ENCODE measurements at regions not wholly inside any gene's neighbourhood (a gene's known extent, or its start where the extent isn't known, plus 50 kb on each side); places are given as distances from the start of the nearest gene placed in this dataset.
A peak's percentile ranks its signal among the peaks of the same experiment; 100 is the strongest.

GRCh38 chr5:176151281-176151680, 86.9 kb upstream of the SIMC1 start:
- Histone ChIP-seq H3K23ac (ENCODE audit: low read depth, low read length, poor library complexity) (no peak overlapping the region), H3K79me1 (ENCODE audit: low read depth, low read length) (no peaks in the 10 kb centered on the region), H2AFZ (ENCODE audit: low read length) (no peak overlapping the region), H3K14ac (ENCODE audit: low read length) (no peak overlapping the region), H3K4me1 (ENCODE audit: control insufficient read depth in 2 of 2, insufficient read depth in 1 of 2, low read depth in 1 of 2, low read length in 2 of 2) (peaks cover 11 to 16% of the 10 kb centered on the region in 2 donors), H3K27ac (replicated peaks; ENCODE audit: low read length) (no peak overlapping the region), H3K9ac (ENCODE audit: low read depth, low read length, poor library complexity) (no peak overlapping the region), H2BK5ac (ENCODE audit: low read length) (no peak overlapping the region), H3K4me2 (ENCODE audit: insufficient read depth, low read length, poor library complexity, severe bottlenecking) (no peak overlapping the region), H2BK120ac (ENCODE audit: low read depth, low read length) (no peak overlapping the region), H4K91ac (ENCODE audit: low read depth, low read length, poor library complexity) (no peak overlapping the region), H4K8ac (ENCODE audit: low read depth, low read length) (no peak overlapping the region), H2BK15ac (ENCODE audit: low read length) (no peak overlapping the region), H3K36me3 (replicated peaks in 1 of 2; ENCODE audit: control insufficient read depth in 2 of 2, insufficient read depth in 2 of 2, low read length in 2 of 2) (no peaks in the 10 kb centered on the region), H3K18ac (ENCODE audit: low read length) (no peak overlapping the region), H2BK12ac (ENCODE audit: low read length) (no peak overlapping the region), H2AK5ac (ENCODE audit: low read depth, low read length) (no peak overlapping the region), H3K4me3 (ENCODE audit: low read length in 2 of 2) (no peak overlapping the region), H3K4ac (ENCODE audit: low read length) (no peak overlapping the region), H3K27me3 (ENCODE audit: control insufficient read depth in 3 of 3, insufficient read depth in 3 of 3, low read depth in 1 of 3, low read length in 3 of 3) (peaks cover 0 to 37% (median 2%) of the 10 kb centered on the region in 3 experiments), H3K9me3 (replicated peaks in 1 of 2; ENCODE audit: control insufficient read depth in 2 of 2, insufficient read depth in 1 of 2, low read depth in 1 of 2, low read length in 2 of 2) (no peaks in the 10 kb centered on the region)
- WGBS, 2 donors (ENCODE audit: extremely low coverage in 2 of 2, insufficient read length in 2 of 2, insufficient replicate concordance in 1 of 2) = no CpG with 5 or more reads among the region's 9 CpGs
- no peak for DNase-seq (ENCODE audit: low spot score)

GRCh38 chr5:176152191-176152929, 85.9 kb upstream of the SIMC1 start:
- Histone ChIP-seq H2AK5ac (ENCODE audit: low read depth, low read length) (no peak overlapping the region), H3K4me2 (ENCODE audit: insufficient read depth, low read length, poor library complexity, severe bottlenecking) (peak overlapping the region; percentile 32), H2AFZ (ENCODE audit: low read length) (peak overlapping the region; percentile 1), H3K27ac (replicated peaks; ENCODE audit: low read length) (no peak overlapping the region), H3K9ac (ENCODE audit: low read depth, low read length, poor library complexity) (no peak overlapping the region), H3K9me3 (replicated peaks in 1 of 2; ENCODE audit: control insufficient read depth in 2 of 2, insufficient read depth in 1 of 2, low read depth in 1 of 2, low read length in 2 of 2) (no peaks in the 10 kb centered on the region), H2BK12ac (ENCODE audit: low read length) (no peak overlapping the region), H3K18ac (ENCODE audit: low read length) (peak overlapping the region; percentile 23), H4K8ac (ENCODE audit: low read depth, low read length) (no peak overlapping the region), H3K79me1 (ENCODE audit: low read depth, low read length) (no peaks in the 10 kb centered on the region), H3K4me1 (ENCODE audit: control insufficient read depth in 2 of 2, insufficient read depth in 1 of 2, low read depth in 1 of 2, low read length in 2 of 2) (peaks cover 11 to 16% of the 10 kb centered on the region in 2 donors), H2BK120ac (ENCODE audit: low read depth, low read length) (no peak overlapping the region), H3K4me3 (ENCODE audit: low read length in 2 of 2) (no peak overlapping the region), H3K36me3 (replicated peaks in 1 of 2; ENCODE audit: control insufficient read depth in 2 of 2, insufficient read depth in 2 of 2, low read length in 2 of 2) (no peaks in the 10 kb centered on the region), H3K27me3 (ENCODE audit: control insufficient read depth in 3 of 3, insufficient read depth in 3 of 3, low read depth in 1 of 3, low read length in 3 of 3) (peaks cover 0 to 38% (median 0%) of the 10 kb centered on the region in 3 experiments), H2BK15ac (ENCODE audit: low read length) (peak overlapping the region; percentile 11), H3K23ac (ENCODE audit: low read depth, low read length, poor library complexity) (no peak overlapping the region), H2BK5ac (ENCODE audit: low read length) (no peak overlapping the region), H3K4ac (ENCODE audit: low read length) (no peak overlapping the region), H3K14ac (ENCODE audit: low read length) (no peak overlapping the region), H4K91ac (ENCODE audit: low read depth, low read length, poor library complexity) (no peak overlapping the region)
- WGBS, 2 donors (ENCODE audit: extremely low coverage in 2 of 2, insufficient read length in 2 of 2, insufficient replicate concordance in 1 of 2) = no CpG with 5 or more reads among the region's 13 CpGs
- DNase-seq (ENCODE audit: low spot score) = peak; percentile 67

GRCh38 chr5:176152930-176153311, 85.3 kb upstream of the SIMC1 start:
- Histone ChIP-seq H2BK5ac (ENCODE audit: low read length) (no peak overlapping the region), H3K9ac (ENCODE audit: low read depth, low read length, poor library complexity) (no peak overlapping the region), H2BK120ac (ENCODE audit: low read depth, low read length) (no peak overlapping the region), H4K91ac (ENCODE audit: low read depth, low read length, poor library complexity) (no peak overlapping the region), H3K4me1 (ENCODE audit: control insufficient read depth in 2 of 2, insufficient read depth in 1 of 2, low read depth in 1 of 2, low read length in 2 of 2) (peaks cover 11 to 16% of the 10 kb centered on the region in 2 donors), H3K79me1 (ENCODE audit: low read depth, low read length) (no peaks in the 10 kb centered on the region), H3K9me3 (replicated peaks in 1 of 2; ENCODE audit: control insufficient read depth in 2 of 2, insufficient read depth in 1 of 2, low read depth in 1 of 2, low read length in 2 of 2) (no peaks in the 10 kb centered on the region), H2AK5ac (ENCODE audit: low read depth, low read length) (no peak overlapping the region), H3K4me3 (ENCODE audit: low read length in 2 of 2) (no peak overlapping the region), H2BK15ac (ENCODE audit: low read length) (peak overlapping the region; percentile 11), H4K8ac (ENCODE audit: low read depth, low read length) (no peak overlapping the region), H3K4ac (ENCODE audit: low read length) (no peak overlapping the region), H3K27me3 (ENCODE audit: control insufficient read depth in 3 of 3, insufficient read depth in 3 of 3, low read depth in 1 of 3, low read length in 3 of 3) (peaks cover 0 to 39% (median 0%) of the 10 kb centered on the region in 3 experiments), H3K14ac (ENCODE audit: low read length) (no peak overlapping the region), H3K36me3 (replicated peaks in 1 of 2; ENCODE audit: control insufficient read depth in 2 of 2, insufficient read depth in 2 of 2, low read length in 2 of 2) (no peaks in the 10 kb centered on the region), H3K4me2 (ENCODE audit: insufficient read depth, low read length, poor library complexity, severe bottlenecking) (no peak overlapping the region), H3K27ac (replicated peaks; ENCODE audit: low read length) (no peak overlapping the region), H3K18ac (ENCODE audit: low read length) (no peak overlapping the region), H2BK12ac (ENCODE audit: low read length) (no peak overlapping the region), H3K23ac (ENCODE audit: low read depth, low read length, poor library complexity) (no peak overlapping the region), H2AFZ (ENCODE audit: low read length) (no peak overlapping the region)
- DNase-seq (ENCODE audit: low spot score) = no peak
- WGBS, 2 donors (ENCODE audit: extremely low coverage in 2 of 2, insufficient read length in 2 of 2, insufficient replicate concordance in 1 of 2) = no CpG with 5 or more reads among the region's 3 CpGs

- Histone ChIP-seq H2BK5ac (ENCODE audit: low read length) (no peak overlapping the region), H3K36me3 (replicated peaks in 1 of 2; ENCODE audit: control insufficient read depth in 2 of 2, insufficient read depth in 2 of 2, low read length in 2 of 2) (no peaks in the 10 kb centered on the region), H3K4me2 (ENCODE audit: insufficient read depth, low read length, poor library complexity, severe bottlenecking) (no peak overlapping the region), H3K18ac (ENCODE audit: low read length) (peak overlapping the region; percentile 86), H3K23ac (ENCODE audit: low read depth, low read length, poor library complexity) (no peak overlapping the region), H3K27ac (replicated peaks; ENCODE audit: low read length) (no peak overlapping the region), H3K4ac (ENCODE audit: low read length) (no peak overlapping the region), H4K91ac (ENCODE audit: low read depth, low read length, poor library complexity) (no peak overlapping the region), H3K79me1 (ENCODE audit: low read depth, low read length) (no peaks in the 10 kb centered on the region), H3K9me3 (replicated peaks in 1 of 2; ENCODE audit: control insufficient read depth in 2 of 2, insufficient read depth in 1 of 2, low read depth in 1 of 2, low read length in 2 of 2) (no peaks in the 10 kb centered on the region), H3K9ac (ENCODE audit: low read depth, low read length, poor library complexity) (no peak overlapping the region), H3K14ac (ENCODE audit: low read length) (no peak overlapping the region), H2AK5ac (ENCODE audit: low read depth, low read length) (no peak overlapping the region), H3K4me1 (ENCODE audit: control insufficient read depth in 2 of 2, insufficient read depth in 1 of 2, low read depth in 1 of 2, low read length in 2 of 2) (peaks cover 11 to 16% of the 10 kb centered on the region in 2 donors), H2AFZ (ENCODE audit: low read length) (no peak overlapping the region), H4K8ac (ENCODE audit: low read depth, low read length) (no peak overlapping the region), H2BK15ac (ENCODE audit: low read length) (no peak overlapping the region), H2BK120ac (ENCODE audit: low read depth, low read length) (no peak overlapping the region), H2BK12ac (ENCODE audit: low read length) (no peak overlapping the region), H3K27me3 (ENCODE audit: control insufficient read depth in 3 of 3, insufficient read depth in 3 of 3, low read depth in 1 of 3, low read length in 3 of 3) (peaks cover 0 to 39% (median 0%) of the 10 kb centered on the region in 3 experiments), H3K4me3 (ENCODE audit: low read length in 2 of 2) (no peak overlapping the region)
- DNase-seq (ENCODE audit: low spot score) = no peak
- WGBS, 2 donors (ENCODE audit: extremely low coverage in 2 of 2, insufficient read length in 2 of 2, insufficient replicate concordance in 1 of 2) = no CpG with 5 or more reads among the region's 10 CpGs
Measured at GRCh38 chr5:176153741-176154140, 84.5 kb upstream of the SIMC1 start.

All from neuronal stem cell (in vitro differentiated cells).